ENCODE measurements at regions not wholly inside any gene's neighbourhood (a gene's known extent, or its start where the extent isn't known, plus 50 kb on each side); places are given as distances from the start of the nearest gene placed in this dataset.

GRCh38 chr2:226561962-226562361, 237.7 kb downstream of the IRS1 start:
- DNase-seq (ENCODE audit: low read depth) = no peak
- no peak overlapping the region for H3K4me3 ChIP-seq (ENCODE audit: control insufficient read depth, low read depth, low read length)
- no peak for TF ChIP-seq CTCF (conservative IDR thresholded peaks at IDR 0.05; ENCODE audit: control insufficient read depth, insufficient read depth, low read depth, low read length)

GRCh38 chr2:226560325-226560724, 239.3 kb downstream of the IRS1 start:
- no peak for TF ChIP-seq CTCF (conservative IDR thresholded peaks at IDR 0.05; ENCODE audit: control insufficient read depth, insufficient read depth, low read depth, low read length)
- no peak overlapping the region for H3K4me3 ChIP-seq (ENCODE audit: control insufficient read depth, low read depth, low read length)
- no peak for DNase-seq (ENCODE audit: low read depth)

GRCh38 chr2:226559536-226559935, 240.1 kb downstream of the IRS1 start:
- DNase-seq (ENCODE audit: low read depth) = no peak
- no peak overlapping the region for H3K4me3 ChIP-seq (ENCODE audit: control insufficient read depth, low read depth, low read length)
- TF ChIP-seq CTCF (conservative IDR thresholded peaks at IDR 0.05; ENCODE audit: control insufficient read depth, insufficient read depth, low read depth, low read length) = no peak

GRCh38 chr2:226558418-226558817, 241.2 kb downstream of the IRS1 start:
- no peak for DNase-seq (ENCODE audit: low read depth)
- no peak overlapping the region for H3K4me3 ChIP-seq (ENCODE audit: control insufficient read depth, low read depth, low read length)
- TF ChIP-seq CTCF (conservative IDR thresholded peaks at IDR 0.05; ENCODE audit: control insufficient read depth, insufficient read depth, low read depth, low read length) = no peak

GRCh38 chr2:226556050-226556449, 243.6 kb downstream of the IRS1 start:
- DNase-seq (ENCODE audit: low read depth) = no peak
- TF ChIP-seq CTCF (conservative IDR thresholded peaks at IDR 0.05; ENCODE audit: control insufficient read depth, insufficient read depth, low read depth, low read length) = no peak
- H3K4me3 ChIP-seq (ENCODE audit: control insufficient read depth, low read depth, low read length) = no peak overlapping the region

GRCh38 chr2:226554701-226555100, 244.9 kb downstream of the IRS1 start:
- no peak overlapping the region for H3K4me3 ChIP-seq (ENCODE audit: control insufficient read depth, low read depth, low read length)
- peak; percentile 43 for DNase-seq (ENCODE audit: low read depth)
- no peak for TF ChIP-seq CTCF (conservative IDR thresholded peaks at IDR 0.05; ENCODE audit: control insufficient read depth, insufficient read depth, low read depth, low read length)

- DNase-seq (ENCODE audit: low read depth) = no peak
- no peak overlapping the region for H3K4me3 ChIP-seq (ENCODE audit: control insufficient read depth, low read depth, low read length)
- TF ChIP-seq CTCF (conservative IDR thresholded peaks at IDR 0.05; ENCODE audit: control insufficient read depth, insufficient read depth, low read depth, low read length) = no peak
Observed at GRCh38 chr2:226553333-226553732, 246.3 kb downstream of the IRS1 start.
